T47D (cell line): ENCODE measurements at regions not wholly inside any gene's neighbourhood (a gene's known extent, or its start where the extent isn't known, plus 50 kb on each side); places are given as distances from the start of the nearest gene placed in this dataset.

Experiments used
- DNase-seq, 2 experiments: peaks; one replicate each; pipeline versions ENCODE4 v3.0.0 to v3.0.0-alpha.2; 2011 to 2012; ENCODE audit warnings: low read depth in 1 of 2, low spot score in 1 of 2
- JUND ChIP-seq: IDR thresholded peaks from 2 replicates; pipeline ENCODE4 v1.6.1; 2012; ENCODE audit warnings: low read depth
- in situ Hi-C: cut with HindIII; loops from 2 replicates; pipeline ENCODE4 v1.10.0; 2016; ENCODE audit warnings: low sequenced_read_pairs, low pct_unique_long_range_greater_than_20kb

DNA sequence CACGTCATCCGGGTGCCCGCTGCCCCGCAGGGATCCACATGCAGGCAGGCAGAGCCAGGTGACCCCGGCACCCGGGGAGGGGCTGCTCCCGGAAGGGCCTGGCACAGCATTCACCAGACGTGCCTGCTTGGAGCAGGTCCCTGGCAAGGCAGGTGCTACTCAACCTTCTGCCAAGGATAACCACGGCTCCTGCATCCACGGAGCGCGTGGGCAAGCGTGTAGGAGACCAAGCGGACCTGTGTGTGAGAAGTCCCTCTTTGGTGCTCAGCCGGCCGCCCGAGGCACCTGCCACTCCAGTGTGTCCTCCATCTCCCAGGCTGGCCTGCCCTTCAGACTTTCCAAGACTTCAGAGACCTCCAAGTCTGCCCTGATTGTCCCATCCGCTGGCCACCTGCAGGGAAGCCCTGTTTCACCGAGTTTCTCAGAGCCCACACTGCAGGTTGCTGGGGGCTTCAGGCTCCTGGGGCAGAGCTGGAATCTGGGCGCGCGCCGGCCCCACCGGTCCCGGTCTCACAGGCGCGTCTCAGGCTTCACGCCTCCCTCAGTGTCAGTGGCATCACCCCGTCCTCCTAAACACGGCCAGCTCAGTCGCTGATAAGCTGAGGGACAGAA is 124.3 kb downstream of the DLL1 start:
- no peak for DNase-seq
- TF ChIP-seq JUND = no peak
- in situ Hi-C loops = no loop called here

DNA sequence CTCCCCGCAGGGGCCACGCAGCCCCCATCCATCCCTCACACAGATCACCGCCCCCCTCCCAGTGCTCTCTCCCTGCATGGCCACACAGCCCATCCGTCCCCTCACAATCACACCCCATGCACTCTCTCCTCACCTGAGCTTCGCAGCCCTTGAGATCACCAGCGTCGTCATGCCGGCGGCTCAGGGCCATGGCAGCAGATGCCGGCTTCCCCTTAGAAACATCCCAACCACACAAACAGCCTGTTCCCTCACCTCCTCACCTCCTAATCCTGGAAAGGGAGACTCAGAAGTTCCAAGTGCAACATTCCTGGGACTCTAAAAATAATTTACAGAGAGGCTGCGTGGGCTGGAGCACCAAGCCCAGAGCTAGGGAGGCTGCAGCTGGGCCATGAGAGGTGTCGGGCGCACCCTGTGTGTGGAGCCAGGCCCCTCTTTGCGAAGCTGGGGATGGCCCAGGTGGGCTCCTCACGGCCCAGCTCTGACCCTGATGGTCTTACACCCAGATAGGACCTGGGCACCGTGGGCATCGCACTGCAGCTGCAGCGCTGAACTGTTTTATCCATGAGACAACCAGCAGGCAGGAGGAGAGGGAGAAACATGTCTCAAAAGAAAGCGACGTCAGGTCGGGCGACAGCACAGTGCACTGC is 125.3 kb downstream of the DLL1 start:
- TF ChIP-seq JUND = no peak
- DNase-seq = no peak

DNA sequence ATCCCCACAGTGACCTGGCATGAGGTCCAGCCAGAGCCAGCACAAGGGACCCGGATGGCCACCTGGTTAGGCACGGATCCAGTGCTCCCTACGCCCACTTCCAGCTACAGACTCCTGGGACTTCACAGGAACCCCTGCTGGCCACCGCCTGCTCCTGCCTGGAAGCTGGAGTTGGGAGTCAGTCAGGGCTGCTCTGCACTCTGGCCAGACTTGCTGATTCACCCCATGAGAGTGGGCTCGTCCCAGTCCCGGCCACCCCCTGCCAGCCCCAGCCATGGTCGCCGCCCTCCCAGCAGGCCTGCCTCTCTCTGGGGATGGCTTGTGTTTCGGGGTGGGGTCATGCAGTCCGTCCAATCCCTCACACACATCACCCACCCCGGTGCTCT is 125.8 kb downstream of the DLL1 start:
- no peak for DNase-seq
- no peak for TF ChIP-seq JUND
- in situ Hi-C loops = no loop called here

More for the DNA sequence above, 125.3 kb downstream of the DLL1 start:
- in situ Hi-C loops = no loop called here

DNA sequence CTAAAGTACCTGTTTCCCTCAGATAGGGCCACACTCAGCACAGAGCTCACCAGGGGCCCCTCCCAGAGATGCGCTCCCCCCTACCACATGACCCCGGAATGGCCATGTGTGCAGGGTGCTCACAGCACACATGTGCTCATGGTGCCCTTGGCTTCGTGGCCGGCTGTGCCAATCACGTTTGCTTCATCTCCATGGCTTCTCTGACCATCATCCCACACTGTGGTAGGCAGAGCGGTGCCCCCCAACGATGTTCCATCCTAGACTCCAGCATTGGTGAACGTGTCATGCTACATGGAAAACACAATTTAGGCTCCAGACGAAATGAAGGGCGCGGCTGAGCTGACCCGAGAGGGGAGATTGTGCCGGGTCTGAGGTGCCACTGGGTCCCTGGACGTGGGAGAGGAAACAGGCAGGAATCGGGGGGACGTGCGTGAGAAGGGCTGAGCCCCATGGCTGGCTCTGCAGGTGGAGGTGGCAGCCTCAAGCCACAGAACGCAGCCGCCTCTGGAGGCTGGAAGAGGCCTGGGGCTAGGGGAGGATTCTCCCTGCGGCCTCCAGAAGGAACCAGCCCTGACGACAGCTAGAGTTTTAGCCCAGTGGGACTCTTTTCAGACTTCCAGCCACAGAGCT is 126.5 kb downstream of the DLL1 start:
- no peak for DNase-seq
- in situ Hi-C loops = no loop called here
- no peak for TF ChIP-seq JUND

DNA sequence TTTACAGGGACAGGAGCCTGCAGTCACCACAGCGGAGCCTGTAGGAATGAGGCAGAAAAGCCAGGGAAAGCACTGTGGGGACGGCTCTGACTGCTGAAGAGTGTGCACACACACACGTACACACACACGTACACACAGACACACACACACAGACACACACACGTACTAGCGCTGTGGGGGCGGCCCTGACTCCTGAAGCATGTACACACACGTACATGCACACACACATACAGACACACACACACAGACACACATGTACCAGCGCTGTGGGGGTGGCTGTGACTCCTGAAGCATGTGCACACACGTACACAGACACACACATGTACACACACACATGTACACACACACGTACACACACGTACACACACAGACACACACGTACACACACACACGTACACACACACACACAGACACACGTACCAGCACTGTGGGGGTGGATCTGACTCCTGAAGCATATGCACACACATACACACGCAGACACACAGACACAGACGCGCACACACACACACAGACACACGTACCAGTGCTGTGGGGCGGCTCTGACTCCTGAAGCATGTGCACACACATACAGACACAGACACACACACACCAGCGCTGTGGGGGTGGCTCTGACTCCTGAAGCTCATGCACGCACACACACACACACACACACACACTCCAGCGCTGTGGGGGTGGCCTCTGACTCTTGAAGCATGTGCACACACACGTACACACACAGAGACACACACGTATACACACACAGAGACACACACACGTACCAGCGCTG is 127.3 kb downstream of the DLL1 start:
- no peak for TF ChIP-seq JUND
- DNase-seq = no peak
- in situ Hi-C loops = no loop called here

DNA sequence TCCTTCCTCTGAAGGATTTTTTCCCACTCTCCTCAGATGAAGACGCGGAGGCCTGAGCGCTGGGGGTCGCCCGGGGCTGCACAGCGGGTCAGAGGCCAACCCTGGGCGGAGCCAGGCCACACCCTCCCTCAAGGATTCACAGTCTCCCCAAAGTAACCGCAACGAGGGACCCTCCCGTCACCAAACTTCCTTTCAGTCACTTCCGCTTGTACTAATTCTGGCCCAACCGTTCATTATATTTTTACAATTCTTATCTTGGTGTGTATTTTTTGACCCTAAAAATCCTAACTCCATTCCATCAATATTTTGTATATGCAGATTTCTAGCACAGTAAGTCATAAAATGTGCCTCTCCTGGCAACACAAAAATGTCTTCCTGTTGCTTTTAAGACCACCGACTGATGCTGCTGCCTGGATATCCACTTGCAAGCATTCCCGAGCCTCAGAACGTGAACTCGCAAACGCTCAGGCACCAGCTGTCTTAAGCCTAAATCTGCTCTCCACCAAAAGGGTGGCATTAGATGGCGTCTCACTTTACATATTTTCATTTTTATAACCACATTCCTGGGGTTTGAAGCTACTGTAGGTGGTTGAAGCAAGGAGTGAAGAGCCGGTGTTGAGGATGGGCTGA is 128.0 kb downstream of the DLL1 start:
- in situ Hi-C loops = no loop called here
- DNase-seq = no peak
- no peak for TF ChIP-seq JUND

DNA sequence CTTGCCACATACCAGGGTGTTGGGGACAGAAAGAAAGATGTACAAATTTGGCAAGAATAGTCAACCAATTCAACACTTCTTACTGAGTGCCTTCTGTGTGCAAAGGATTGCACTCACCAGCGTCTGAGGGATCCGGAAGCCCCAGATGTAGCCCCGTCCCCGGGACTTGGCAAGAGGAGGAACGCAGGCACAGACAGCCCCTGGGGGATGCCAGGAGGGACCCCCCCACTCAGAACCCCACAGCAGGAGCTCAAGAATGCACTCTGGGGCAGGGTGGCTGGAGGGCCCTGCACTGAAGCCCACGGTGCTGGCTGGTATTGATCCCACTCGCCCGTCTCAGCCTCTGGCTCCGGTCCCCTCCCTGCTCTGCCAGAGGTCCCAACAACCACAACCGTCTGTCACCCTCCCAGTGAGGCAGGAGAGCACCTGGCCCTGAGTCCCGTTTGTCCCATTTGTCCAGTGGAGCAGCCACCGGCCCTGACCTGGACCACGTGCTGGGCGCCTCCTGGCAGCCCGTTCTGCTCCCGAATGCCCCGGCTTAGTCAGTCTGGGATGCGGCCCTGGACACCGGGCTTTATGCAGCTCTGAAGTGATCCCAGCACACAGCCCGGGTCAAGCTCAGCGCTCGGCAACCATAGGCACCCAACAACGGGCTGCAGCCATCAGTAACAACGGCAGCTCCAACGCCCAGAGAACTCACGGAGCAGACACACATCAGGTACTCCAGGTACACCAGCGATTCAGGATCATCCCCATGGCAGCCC is 128.7 kb downstream of the DLL1 start:
- in situ Hi-C loops = no loop called here
- no peak for TF ChIP-seq JUND
- no peak for DNase-seq

DNA sequence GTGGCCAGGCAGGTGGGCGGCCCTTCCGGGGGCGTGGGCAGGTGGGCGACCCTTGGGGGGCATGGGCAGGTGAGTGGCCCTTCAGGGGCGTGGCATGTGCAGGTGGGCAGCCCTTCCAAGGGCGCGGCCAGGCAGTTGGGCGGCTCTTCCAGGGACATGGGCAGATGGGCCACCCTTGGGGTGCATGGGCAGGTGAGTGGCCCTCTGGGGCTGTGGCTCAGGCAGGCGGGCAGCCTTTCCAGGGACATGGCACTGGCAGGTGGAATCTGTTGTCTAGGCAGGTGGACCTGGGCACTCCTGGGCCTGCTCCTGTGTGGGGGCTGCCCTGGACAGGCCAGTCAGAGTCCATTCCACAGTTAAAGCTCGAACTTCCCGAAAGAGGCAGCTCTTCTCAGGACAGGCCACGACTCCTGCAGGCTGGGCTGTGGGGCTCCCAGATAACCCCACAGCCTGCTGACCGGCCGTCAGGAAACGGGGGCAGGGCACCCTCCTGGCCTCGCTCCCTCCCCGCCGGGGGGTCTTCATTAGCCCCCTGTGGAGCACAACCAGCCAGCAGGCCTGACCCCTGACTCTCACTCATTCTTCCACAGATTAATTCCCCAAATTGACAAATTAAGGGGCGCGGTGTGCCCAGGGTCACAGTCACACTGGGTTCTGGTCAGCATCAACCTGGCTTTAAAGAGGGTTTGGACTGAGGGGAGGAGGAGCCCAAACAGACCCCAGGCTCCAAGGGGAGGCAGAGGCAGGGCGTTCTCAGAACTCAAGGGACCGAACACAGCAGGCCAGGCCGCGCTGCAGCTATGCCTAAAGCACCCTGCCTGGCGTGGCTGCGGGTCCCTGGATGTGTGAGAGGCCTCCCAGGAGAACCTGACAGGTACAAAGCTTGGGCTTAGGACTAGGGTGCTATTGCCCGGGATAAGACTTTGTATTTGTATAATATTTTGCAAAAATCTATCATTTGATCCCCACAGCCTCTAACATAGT is 130.0 kb downstream of the DLL1 start:
- in situ Hi-C loops = no loop called here
- TF ChIP-seq JUND = no peak
- DNase-seq = no peak

DNA sequence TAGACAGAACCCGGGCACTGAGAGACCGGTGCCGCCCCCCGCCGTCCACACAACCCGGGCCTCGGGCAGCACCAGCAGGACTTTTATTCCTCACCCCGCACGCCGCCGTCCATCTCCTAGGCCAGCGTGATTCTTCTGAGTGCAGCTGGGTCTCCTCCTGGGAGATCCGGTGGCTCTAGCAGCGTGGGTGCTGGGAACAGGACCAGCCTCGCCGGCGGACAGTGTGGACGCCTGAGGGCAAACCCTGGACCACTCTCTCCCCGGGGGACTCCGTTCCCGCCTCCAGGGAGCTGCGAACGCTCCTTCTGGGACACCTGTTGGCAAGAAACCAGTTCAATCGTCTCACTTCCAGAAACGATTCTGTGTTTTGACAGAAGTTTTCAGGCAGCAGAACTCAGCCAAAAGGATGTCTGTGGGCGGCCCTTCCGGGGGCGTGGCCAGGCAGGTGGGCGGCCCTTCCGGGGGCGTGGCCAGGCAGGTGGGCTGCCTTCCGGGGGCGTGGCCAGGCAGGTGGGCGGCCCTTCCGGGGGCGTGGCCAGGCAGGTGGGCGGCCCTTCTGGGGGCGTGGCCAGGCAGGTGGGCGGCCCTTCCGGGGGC is 130.7 kb downstream of the DLL1 start:
- in situ Hi-C loops = no loop called here
- no peak for TF ChIP-seq JUND
- DNase-seq = peak in 1 of 2 experiments; percentile 71

DNA sequence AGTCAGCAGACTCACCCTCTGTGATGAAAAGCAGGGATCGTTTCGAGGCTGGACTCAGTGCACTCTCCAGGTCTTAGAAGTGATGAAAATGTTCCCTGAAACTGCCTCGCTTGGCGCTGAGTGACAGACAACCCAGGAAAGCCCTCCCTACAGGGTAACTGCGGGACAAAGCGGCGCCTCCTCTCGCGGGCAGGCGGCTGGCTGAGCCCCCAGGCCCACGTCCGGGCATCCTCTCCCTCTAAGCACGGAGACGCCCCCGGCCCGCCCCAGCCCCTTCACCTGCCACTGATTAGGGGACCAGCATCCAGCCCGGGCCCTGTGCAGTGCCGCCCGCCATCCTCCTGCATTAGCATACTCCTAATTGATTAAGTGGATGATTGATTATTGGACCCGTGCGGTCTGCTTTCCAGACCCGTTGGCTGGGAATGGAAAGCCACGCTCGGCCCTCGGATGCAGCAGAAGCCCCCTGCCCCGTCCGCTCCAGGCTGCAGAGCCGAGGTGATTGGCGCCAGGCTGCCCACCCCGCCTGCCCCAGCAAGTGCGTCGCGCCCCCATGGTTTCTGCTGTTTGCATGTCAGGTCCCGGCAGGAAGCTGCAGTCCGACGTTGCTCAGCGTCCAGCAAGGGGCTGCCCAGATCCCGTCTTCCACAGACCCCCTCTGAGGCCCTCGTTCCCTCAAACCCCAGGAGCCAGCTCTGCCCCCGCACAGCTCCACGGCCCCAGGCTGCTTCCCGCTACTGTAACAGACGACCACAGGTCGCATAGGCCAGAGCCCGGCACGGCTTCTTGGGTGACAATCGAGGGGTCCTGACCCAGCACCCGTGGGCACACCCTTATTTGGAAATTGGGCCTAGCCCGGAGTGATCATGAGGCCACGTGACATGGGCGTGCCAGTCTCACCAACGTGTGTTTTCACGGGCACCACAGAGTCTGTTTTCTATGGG is 131.6 kb downstream of the DLL1 start:
- TF ChIP-seq JUND = no peak
- in situ Hi-C loops = no loop called here
- no peak for DNase-seq
